ENCODE measurements at regions not wholly inside any gene's neighbourhood (a gene's known extent, or its start where the extent isn't known, plus 50 kb on each side); places are given as distances from the start of the nearest gene placed in this dataset.

GRCh38 chr18:22630980-22631379, 213.3 kb upstream of the CTAGE1 start:
- no peaks in the 10 kb centered on the region for H3K79me2 ChIP-seq (replicated peaks; ENCODE audit: insufficient read depth, low read length)
- H3K27me3 ChIP-seq (ENCODE audit: insufficient read depth, low read depth, low read length): no peaks in the 10 kb centered on the region
- H3K9ac ChIP-seq (ENCODE audit: low read length): no peak overlapping the region
- H3K9me2 ChIP-seq (ENCODE audit: insufficient read depth, low read length): no peaks in the 10 kb centered on the region
- H2AFZ ChIP-seq (ENCODE audit: low read depth, low read length): no peak overlapping the region
- H3F3A ChIP-seq (ENCODE audit: insufficient read depth, low read length, poor library complexity, severe bottlenecking): no peaks in the 10 kb centered on the region
- no peaks in the 10 kb centered on the region for H3K36me3 ChIP-seq (ENCODE audit: insufficient read depth, low read length)
- H4K20me1 ChIP-seq (ENCODE audit: insufficient read depth): no peaks in the 10 kb centered on the region
- H3K9me3 ChIP-seq (ENCODE audit: low read length): no peaks in the 10 kb centered on the region
- TF ChIP-seq MXI1 (conservative IDR thresholded peaks at IDR 0.05; ENCODE audit: poor library complexity, severe bottlenecking) (no peak), CTCF (IDR thresholded peaks at IDR 0.05; ENCODE audit: poor library complexity, severe bottlenecking) (no peak), SMC3 (conservative IDR thresholded peaks at IDR 0.05; ENCODE audit: poor library complexity) (no peak), EP300 (conservative IDR thresholded peaks at IDR 0.05; ENCODE audit: poor library complexity, severe bottlenecking) (no peak), EZH2 (IDR thresholded peaks at IDR 0.05; ENCODE audit: borderline replicate concordance, insufficient read depth, low read length, poor library complexity, severe bottlenecking) (no peak), POLR2AphosphoS5 (IDR thresholded peaks at IDR 0.05) (no peak), TAF1 (IDR thresholded peaks at IDR 0.05; ENCODE audit: low read depth) (no peak), RAD21 (conservative IDR thresholded peaks at IDR 0.05) (no peak), REST (IDR thresholded peaks at IDR 0.05; ENCODE audit: borderline replicate concordance) (no peak)
- H3K4me2 ChIP-seq (ENCODE audit: low read length): no peak overlapping the region
- no peak overlapping the region for H3K4me3 ChIP-seq (ENCODE audit: low read length)
- H3K27ac ChIP-seq (ENCODE audit: low read length): no peak overlapping the region

- Histone ChIP-seq H4K20me1 (ENCODE audit: insufficient read depth) (no peaks in the 10 kb centered on the region), H3K27ac (ENCODE audit: low read length) (no peak overlapping the region), H3K9me3 (ENCODE audit: low read length) (no peaks in the 10 kb centered on the region), H3K4me2 (ENCODE audit: low read length) (no peak overlapping the region), H3K27me3 (ENCODE audit: insufficient read depth, low read depth, low read length) (no peaks in the 10 kb centered on the region), H3K9me2 (ENCODE audit: insufficient read depth, low read length) (no peaks in the 10 kb centered on the region), H3K4me3 (ENCODE audit: low read length) (no peak overlapping the region), H2AFZ (ENCODE audit: low read depth, low read length) (no peak overlapping the region), H3K9ac (ENCODE audit: low read length) (no peak overlapping the region), H3F3A (ENCODE audit: insufficient read depth, low read length, poor library complexity, severe bottlenecking) (no peaks in the 10 kb centered on the region), H3K36me3 (ENCODE audit: insufficient read depth, low read length) (no peaks in the 10 kb centered on the region), H3K79me2 (replicated peaks; ENCODE audit: insufficient read depth, low read length) (no peaks in the 10 kb centered on the region)
- TF ChIP-seq EZH2 (IDR thresholded peaks at IDR 0.05; ENCODE audit: borderline replicate concordance, insufficient read depth, low read length, poor library complexity, severe bottlenecking): no peak
- no peak for TF ChIP-seq RAD21 (conservative IDR thresholded peaks at IDR 0.05)
- no peak for TF ChIP-seq SMC3 (conservative IDR thresholded peaks at IDR 0.05; ENCODE audit: poor library complexity)
- TF ChIP-seq MXI1 (conservative IDR thresholded peaks at IDR 0.05; ENCODE audit: poor library complexity, severe bottlenecking): no peak
- TF ChIP-seq TAF1 (IDR thresholded peaks at IDR 0.05; ENCODE audit: low read depth): no peak
- TF ChIP-seq CTCF (IDR thresholded peaks at IDR 0.05; ENCODE audit: poor library complexity, severe bottlenecking): no peak
- TF ChIP-seq POLR2AphosphoS5 (IDR thresholded peaks at IDR 0.05): no peak
- no peak for TF ChIP-seq EP300 (conservative IDR thresholded peaks at IDR 0.05; ENCODE audit: poor library complexity, severe bottlenecking)
- no peak for TF ChIP-seq REST (IDR thresholded peaks at IDR 0.05; ENCODE audit: borderline replicate concordance)
Observed at GRCh38 chr18:22632191-22632590, 214.5 kb upstream of the CTAGE1 start.

Measured in neural cell (in vitro differentiated cells).